PC-3 (cell line): ENCODE measurements at regions not wholly inside any gene's neighbourhood (a gene's known extent, or its start where the extent isn't known, plus 50 kb on each side); places are given as distances from the start of the nearest gene placed in this dataset.

Experiments
- ATAC-seq: fragments of 200-7000 bp; cut with Tn5 transposase; 2 replicates; pipeline ENCODE4 v1.9.1; 2020; ENCODE audit warnings: mild to moderate bottlenecking, moderate library complexity
- BruUV-seq: library from RNA; stranded (reverse); fragments of 400-500 nt; replicated peaks from 2 replicates; lab custom pipeline; 2021; lab: Mats Ljungman, UMichigan
- CTCF ChIA-PET: fragments of 300-600 bp; sonication (Branson Sonifier 250); formaldehyde crosslinking; loops from one replicate; lab custom pipeline; 2022; ENCODE audit warnings: antibody characterized with exemption; lab: Charles Lee
- POLR2A ChIA-PET: fragments of 300-600 bp; sonication (Branson Sonifier 250); formaldehyde crosslinking; loops from one replicate; lab custom pipeline; 2022; ENCODE audit warnings: antibody characterized with exemption; ENCODE audit not compliant: unreplicated experiment; lab: Charles Lee
- DNase-seq: peaks from one replicate; pipeline ENCODE4 v3.0.0-alpha.2; 2015
- H2AFZ ChIP-seq: fragments of 300-600 bp; sonication (generic); 2 replicates; pipeline ENCODE4 v1.6.0; 2016; ENCODE audit warnings: antibody characterized with exemption, low read length
- H3F3A ChIP-seq: fragments of 300-600 bp; sonication (generic); one replicate; pipeline ENCODE4 v1.6.0; 2017; ENCODE audit warnings: antibody characterized with exemption, low read length, control low read depth, mild to moderate bottlenecking; ENCODE audit not compliant: unreplicated experiment
- H3K27ac ChIP-seq: fragments of 300-600 bp; sonication (generic); 2 replicates; pipeline ENCODE4 v1.5.1; 2016; ENCODE audit warnings: mild to moderate bottlenecking, low read length
- H3K27me3 ChIP-seq: fragments of 300-600 bp; sonication (generic); 2 replicates; pipeline ENCODE4 v1.6.1; 2016; ENCODE audit warnings: low read length, mixed read lengths
- H3K36me3 ChIP-seq: fragments of 300-600 bp; sonication (generic); 2 replicates; pipeline ENCODE4 v1.6.1; 2016; ENCODE audit warnings: low read depth, mixed run types, low read length, mixed read lengths
- H3K4me1 ChIP-seq: fragments of 300-600 bp; sonication (generic); 2 replicates; pipeline ENCODE4 v1.5.1; 2016; ENCODE audit warnings: low read length; ENCODE audit not compliant: insufficient read depth
- H3K4me2 ChIP-seq: fragments of 300-600 bp; sonication (generic); 2 replicates; pipeline ENCODE4 v1.6.0; 2016; ENCODE audit warnings: low read length
- H3K4me3 ChIP-seq: fragments of 300-600 bp; sonication (generic); 2 replicates; pipeline ENCODE4 v1.5.1; 2016; ENCODE audit warnings: mild to moderate bottlenecking, low read length, mixed read lengths
- H3K79me2 ChIP-seq: fragments of 300-600 bp; sonication (generic); 2 replicates; pipeline ENCODE4 v1.6.1; 2017; ENCODE audit warnings: low read length, mixed read lengths
- H3K9ac ChIP-seq: fragments of 300-600 bp; sonication (generic); 2 replicates; pipeline ENCODE4 v1.6.0; 2016; ENCODE audit warnings: mild to moderate bottlenecking, low read length
- H3K9me2 ChIP-seq: fragments of 300-600 bp; sonication (generic); replicated peaks from 2 replicates; pipeline ENCODE4 v1.6.1; 2016; ENCODE audit warnings: mixed run types, low read length, mixed read lengths
- H3K9me3 ChIP-seq: fragments of 300-600 bp; sonication (generic); 2 replicates; pipeline ENCODE4 v1.6.1; 2016; ENCODE audit warnings: low read length, mixed read lengths
- H4K20me1 ChIP-seq: fragments of 300-600 bp; sonication (generic); 2 replicates; pipeline ENCODE4 v1.6.1; 2016; ENCODE audit warnings: low read length, mixed read lengths
- EZH2 ChIP-seq: fragments of 300-600 bp; sonication (generic); IDR thresholded peaks from one replicate; pipeline ENCODE4 v1.6.1; 2017; ENCODE audit warnings: antibody characterized with exemption, mild to moderate bottlenecking, low read length; ENCODE audit not compliant: unreplicated experiment
- EZH2phosphoT487 ChIP-seq: fragments of 300-600 bp; sonication (generic); IDR thresholded peaks from 2 replicates; pipeline ENCODE4 v1.6.1; 2018; ENCODE audit warnings: mild to moderate bottlenecking, antibody characterized with exemption, low read length, borderline replicate concordance
- intact Hi-C: fragments of 100-400 bp; cut with micrococcal nuclease; formaldehyde crosslinking; loops from 2 replicates; pipeline ENCODE4 v1.9.0; 2023
- TF ChIP-seq, protein P1 (sequence below): fragments of 300-600 bp; sonication (generic); conservative IDR thresholded peaks from 2 replicates; pipeline ENCODE4 v1.5.1; 2017; ENCODE audit warnings: antibody characterized with exemption, low read depth, mild to moderate bottlenecking, low read length

GRCh38 chr1:69203166-69203565 is 364.6 kb upstream of the LRRC7 start:
- Histone ChIP-seq H4K20me1 (no peaks in the 10 kb centered on the region), H3K4me3 (no peak overlapping the region), H3F3A (no peaks in the 10 kb centered on the region), H3K79me2 (no peaks in the 10 kb centered on the region), H3K9me3 (no peaks in the 10 kb centered on the region), H3K9me2 (no peaks in the 10 kb centered on the region), H3K27me3 (no peaks in the 10 kb centered on the region), H2AFZ (no peak overlapping the region), H3K9ac (no peak overlapping the region), H3K27ac (no peak overlapping the region), H3K4me2 (no peak overlapping the region), H3K4me1 (no peaks in the 10 kb centered on the region), H3K36me3 (no peaks in the 10 kb centered on the region)
- DNase-seq: no peak
- CTCF ChIA-PET: no interaction called here
- TF ChIP-seq EZH2phosphoT487 (no peak), EZH2 (no peak)
- TF ChIP-seq, protein P1, sequence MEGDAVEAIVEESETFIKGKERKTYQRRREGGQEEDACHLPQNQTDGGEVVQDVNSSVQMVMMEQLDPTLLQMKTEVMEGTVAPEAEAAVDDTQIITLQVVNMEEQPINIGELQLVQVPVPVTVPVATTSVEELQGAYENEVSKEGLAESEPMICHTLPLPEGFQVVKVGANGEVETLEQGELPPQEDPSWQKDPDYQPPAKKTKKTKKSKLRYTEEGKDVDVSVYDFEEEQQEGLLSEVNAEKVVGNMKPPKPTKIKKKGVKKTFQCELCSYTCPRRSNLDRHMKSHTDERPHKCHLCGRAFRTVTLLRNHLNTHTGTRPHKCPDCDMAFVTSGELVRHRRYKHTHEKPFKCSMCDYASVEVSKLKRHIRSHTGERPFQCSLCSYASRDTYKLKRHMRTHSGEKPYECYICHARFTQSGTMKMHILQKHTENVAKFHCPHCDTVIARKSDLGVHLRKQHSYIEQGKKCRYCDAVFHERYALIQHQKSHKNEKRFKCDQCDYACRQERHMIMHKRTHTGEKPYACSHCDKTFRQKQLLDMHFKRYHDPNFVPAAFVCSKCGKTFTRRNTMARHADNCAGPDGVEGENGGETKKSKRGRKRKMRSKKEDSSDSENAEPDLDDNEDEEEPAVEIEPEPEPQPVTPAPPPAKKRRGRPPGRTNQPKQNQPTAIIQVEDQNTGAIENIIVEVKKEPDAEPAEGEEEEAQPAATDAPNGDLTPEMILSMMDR: no peak
- POLR2A ChIA-PET: no interaction called here
- BruUV-seq: no TSS peak
- intact Hi-C loops: no loop called here
- no peak for ATAC-seq

DNA sequence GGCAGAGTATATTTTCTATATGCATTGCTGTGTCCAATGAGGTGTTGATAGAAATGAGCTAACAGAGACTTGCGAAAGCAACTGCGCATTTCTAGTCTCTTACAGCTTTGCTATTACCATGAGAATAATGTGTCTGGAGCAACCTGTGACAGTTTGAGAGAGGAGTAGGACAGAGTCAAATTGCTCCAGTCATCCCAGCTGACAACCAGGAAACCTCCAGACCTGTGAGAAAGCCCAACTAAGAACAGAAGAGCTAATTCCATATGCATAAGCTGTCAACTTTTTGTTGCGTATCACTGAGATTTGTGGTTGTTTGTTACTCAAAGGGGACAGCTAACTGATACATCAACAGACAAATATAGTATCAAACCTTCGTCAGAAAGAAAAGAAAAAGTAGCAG is 354.1 kb upstream of the LRRC7 start:
- Histone ChIP-seq H3K4me3 (no peak overlapping the region), H3K79me2 (no peaks in the 10 kb centered on the region), H3K27ac (no peak overlapping the region), H3K27me3 (peaks cover 5% of the 10 kb centered on the region; the same call in 1 of the 2 replicates), H3K9me2 (no peaks in the 10 kb centered on the region), H3K9ac (no peak overlapping the region), H3K36me3 (no peaks in the 10 kb centered on the region), H3F3A (no peaks in the 10 kb centered on the region), H3K4me2 (no peak overlapping the region), H3K4me1 (no peaks in the 10 kb centered on the region), H4K20me1 (no peaks in the 10 kb centered on the region), H3K9me3 (no peaks in the 10 kb centered on the region), H2AFZ (no peak overlapping the region)
- BruUV-seq: no TSS peak
- no peak for TF ChIP-seq EZH2phosphoT487
- TF ChIP-seq EZH2: no peak
- TF ChIP-seq, protein P1: no peak
- no peak for ATAC-seq
- CTCF ChIA-PET: no interaction called here
- intact Hi-C loops: no loop called here
- POLR2A ChIA-PET: no interaction called here
- DNase-seq: no peak

DNA sequence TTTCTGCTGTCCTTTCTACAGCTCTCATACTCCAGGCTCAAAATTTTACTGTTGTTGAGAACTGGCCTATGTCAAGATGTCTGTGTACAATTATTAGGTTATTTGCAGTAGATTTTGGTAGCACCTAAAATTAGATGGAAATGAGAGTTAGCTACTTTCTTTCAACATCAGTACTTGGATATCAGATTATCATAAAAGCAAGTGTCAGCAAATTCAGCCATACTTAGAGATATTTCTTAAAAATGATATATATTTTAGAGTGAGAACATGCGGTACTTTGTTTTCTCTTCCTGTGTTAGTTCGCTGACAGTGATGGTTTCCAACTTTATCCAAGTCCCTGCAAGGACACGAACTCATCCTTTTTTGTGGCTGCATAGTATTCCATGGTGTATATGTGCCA is 351.8 kb upstream of the LRRC7 start:
- ATAC-seq (no peak), DNase-seq (no peak)
- CTCF ChIA-PET: no interaction called here
- intact Hi-C loops: no loop called here
- no peaks in the 10 kb centered on the region for H3K4me1 ChIP-seq
- no peak overlapping the region for H3K9ac ChIP-seq
- H3K27ac ChIP-seq: no peak overlapping the region
- no peak overlapping the region for H2AFZ ChIP-seq
- H3K9me3 ChIP-seq: no peaks in the 10 kb centered on the region
- POLR2A ChIA-PET: no interaction called here
- no peaks in the 10 kb centered on the region for H3K79me2 ChIP-seq
- H3K4me3 ChIP-seq: no peak overlapping the region
- no peak for TF ChIP-seq EZH2
- TF ChIP-seq, protein P1: no peak
- no peak for TF ChIP-seq EZH2phosphoT487
- H3K27me3 ChIP-seq: peaks cover 5% of the 10 kb centered on the region; the same call in 1 of the 2 replicates
- H3K9me2 ChIP-seq: no peaks in the 10 kb centered on the region
- H3K4me2 ChIP-seq: no peak overlapping the region
- no peaks in the 10 kb centered on the region for H3F3A ChIP-seq
- H3K36me3 ChIP-seq: no peaks in the 10 kb centered on the region
- no peaks in the 10 kb centered on the region for H4K20me1 ChIP-seq
- BruUV-seq: no TSS peak
